ENCODE measurements at regions not wholly inside any gene's neighbourhood (a gene's known extent, or its start where the extent isn't known, plus 50 kb on each side); places are given as distances from the start of the nearest gene placed in this dataset.

- no peak for DNase-seq
These were observed 227.4 kb downstream of the C6orf118 start for GRCh38 chr6:165081944-165082532.

- no peak for DNase-seq
These were observed 231.5 kb downstream of the C6orf118 start for GRCh38 chr6:165077876-165078275.

- no peak for DNase-seq
These were observed 237.5 kb downstream of the C6orf118 start for GRCh38 chr6:165071906-165072305.

- DNase-seq, result no peak
These were observed 248.7 kb downstream of the C6orf118 start for GRCh38 chr6:165060720-165061119.

- no peak for DNase-seq
These were observed 250.4 kb downstream of the C6orf118 start for GRCh38 chr6:165059032-165059431.

- DNase-seq, result no peak
These were observed 253.1 kb downstream of the C6orf118 start for GRCh38 chr6:165056292-165056691.

- DNase-seq, result no peak
These were observed 254.2 kb downstream of the C6orf118 start for GRCh38 chr6:165055231-165055630.

- DNase-seq, result no peak
These were observed 256.6 kb downstream of the C6orf118 start for GRCh38 chr6:165052561-165053480.

GRCh38 chr6:165049362-165049761 lies 260.0 kb downstream of the C6orf118 start:
- DNase-seq, result no peak

- DNase-seq, result no peak
These were observed 261.5 kb downstream of the C6orf118 start for GRCh38 chr6:165047952-165048351.

GRCh38 chr6:165045631-165046030 lies 263.8 kb downstream of the C6orf118 start:
- no peak for DNase-seq

- no peak for DNase-seq
These were observed 266.5 kb downstream of the C6orf118 start for GRCh38 chr6:165042912-165043311.

- no peak for DNase-seq
These were observed 269.0 kb downstream of the C6orf118 start for GRCh38 chr6:165040440-165040839.

- DNase-seq, result no peak
These were observed 275.1 kb downstream of the C6orf118 start for GRCh38 chr6:165034271-165034741.

GRCh38 chr6:165031502-165031901 lies 277.9 kb downstream of the C6orf118 start:
- no peak for DNase-seq

- DNase-seq, result no peak
These were observed 284.4 kb downstream of the C6orf118 start for GRCh38 chr6:165025040-165025439.

GRCh38 chr6:165019681-165020080 lies 289.7 kb downstream of the C6orf118 start:
- no peak for DNase-seq

GRCh38 chr6:165015676-165016075 lies 293.7 kb downstream of the C6orf118 start:
- DNase-seq, result no peak

GRCh38 chr6:165013701-165014100 lies 295.7 kb downstream of the C6orf118 start:
- DNase-seq, result no peak

GRCh38 chr6:165012183-165012582 lies 297.2 kb downstream of the C6orf118 start:
- DNase-seq, result no peak

- DNase-seq, result no peak
These were observed 298.6 kb downstream of the C6orf118 start for GRCh38 chr6:165010556-165011535.

GRCh38 chr6:165008971-165009370 lies 300.4 kb downstream of the C6orf118 start:
- DNase-seq, result no peak

- no peak for DNase-seq
These were observed 306.5 kb downstream of the C6orf118 start for GRCh38 chr6:165002866-165003265.

All from T-helper 9 cell (primary cell).